ENCODE measurements at regions not wholly inside any gene's neighbourhood (a gene's known extent, or its start where the extent isn't known, plus 50 kb on each side); places are given as distances from the start of the nearest gene placed in this dataset.

- DNase-seq (ENCODE audit: low read depth) (no peak), FAIRE-seq (no peak)
- Histone ChIP-seq H3K27me3 (ENCODE audit: control insufficient read depth, insufficient read depth, low read length) (peaks cover 3% of the 10 kb centered on the region), H3K4me3 (ENCODE audit: low read depth, low read length) (no peak overlapping the region), H3K36me3 (ENCODE audit: control insufficient read depth, insufficient read depth, low read length) (no peaks in the 10 kb centered on the region)
- TF ChIP-seq CTCF (IDR thresholded peaks at IDR 0.05; ENCODE audit: insufficient read depth, low read length, severe bottlenecking) = no peak
Observed at GRCh38 chr18:62455222-62455621, 67.6 kb upstream of the ZCCHC2 start.

DNA sequence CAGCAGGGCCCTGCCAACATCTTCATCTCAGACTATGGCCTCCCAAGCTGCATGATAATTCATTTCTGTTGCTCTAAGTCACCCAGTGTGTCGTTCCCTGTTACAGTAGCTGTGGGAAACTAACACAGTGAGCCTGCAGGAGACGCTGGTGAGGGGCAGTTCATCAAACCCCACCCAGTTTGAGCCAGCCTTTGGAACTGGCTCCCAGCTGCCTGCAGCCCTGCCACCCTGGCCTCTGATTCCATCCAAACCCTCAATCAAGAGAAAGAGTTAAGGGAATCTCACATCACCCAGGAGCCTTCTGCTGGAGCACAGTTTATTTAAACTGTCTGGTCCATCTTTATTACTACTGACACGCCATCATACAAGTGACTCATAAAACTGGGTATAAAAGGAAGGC is 64.9 kb upstream of the ZCCHC2 start:
- no peak overlapping the region for H3K4me3 ChIP-seq (ENCODE audit: low read depth, low read length)
- no peak for FAIRE-seq
- DNase-seq (ENCODE audit: low read depth) = no peak
- TF ChIP-seq CTCF (IDR thresholded peaks at IDR 0.05; ENCODE audit: insufficient read depth, low read length, severe bottlenecking) = no peak
- peaks cover 3% of the 10 kb centered on the region for H3K27me3 ChIP-seq (ENCODE audit: control insufficient read depth, insufficient read depth, low read length)
- H3K36me3 ChIP-seq (ENCODE audit: control insufficient read depth, insufficient read depth, low read length) = no peaks in the 10 kb centered on the region

GRCh38 chr18:62458346-62458745 is 64.5 kb upstream of the ZCCHC2 start:
- Histone ChIP-seq H3K36me3 (ENCODE audit: control insufficient read depth, insufficient read depth, low read length) (no peaks in the 10 kb centered on the region), H3K4me3 (ENCODE audit: low read depth, low read length) (no peak overlapping the region), H3K27me3 (ENCODE audit: control insufficient read depth, insufficient read depth, low read length) (peaks cover 3% of the 10 kb centered on the region)
- FAIRE-seq (no peak), DNase-seq (ENCODE audit: low read depth) (no peak)
- no peak for TF ChIP-seq CTCF (IDR thresholded peaks at IDR 0.05; ENCODE audit: insufficient read depth, low read length, severe bottlenecking)

DNA sequence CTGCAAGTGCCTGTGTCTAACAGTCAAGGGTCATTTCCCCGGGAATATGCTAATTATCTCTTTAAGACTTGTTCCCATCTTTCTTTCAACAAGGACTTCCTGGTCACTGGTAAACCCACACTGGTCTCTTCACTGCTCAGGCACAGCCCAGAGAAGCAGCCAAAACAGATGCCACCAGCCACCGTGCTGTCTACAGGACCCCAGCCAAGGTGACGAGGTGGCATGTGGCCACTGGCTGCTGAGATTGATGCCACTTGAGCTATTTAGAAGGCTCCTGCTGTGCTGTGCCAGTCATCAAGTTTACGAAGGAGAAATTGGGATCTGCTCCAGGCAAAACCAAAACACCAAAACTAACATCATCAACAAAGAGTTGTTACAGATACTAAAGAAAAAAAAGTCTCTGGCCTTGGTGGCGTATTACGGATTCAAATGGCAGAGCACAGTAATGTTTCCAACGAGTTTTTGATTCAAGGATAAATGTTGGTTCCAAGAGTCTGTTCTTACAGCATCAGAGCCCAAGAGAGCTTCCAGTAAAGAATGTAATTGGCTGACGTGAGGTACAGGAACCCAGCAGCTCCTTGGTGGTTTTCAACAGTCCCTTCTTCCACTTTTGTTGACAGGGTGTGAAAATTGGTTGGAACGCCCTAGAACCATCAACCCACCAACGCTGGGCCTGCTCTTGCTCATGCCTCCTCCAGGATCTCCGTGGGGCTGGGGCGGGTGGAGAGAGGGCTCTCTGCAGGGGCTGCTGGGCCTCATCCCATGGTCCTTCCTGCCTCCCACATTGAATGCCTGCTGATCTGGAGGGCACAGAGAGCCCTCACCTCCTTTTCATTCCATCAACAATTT is 63.7 kb upstream of the ZCCHC2 start:
- TF ChIP-seq CTCF (IDR thresholded peaks at IDR 0.05; ENCODE audit: insufficient read depth, low read length, severe bottlenecking) = no peak
- FAIRE-seq = peak; percentile 40

DNA sequence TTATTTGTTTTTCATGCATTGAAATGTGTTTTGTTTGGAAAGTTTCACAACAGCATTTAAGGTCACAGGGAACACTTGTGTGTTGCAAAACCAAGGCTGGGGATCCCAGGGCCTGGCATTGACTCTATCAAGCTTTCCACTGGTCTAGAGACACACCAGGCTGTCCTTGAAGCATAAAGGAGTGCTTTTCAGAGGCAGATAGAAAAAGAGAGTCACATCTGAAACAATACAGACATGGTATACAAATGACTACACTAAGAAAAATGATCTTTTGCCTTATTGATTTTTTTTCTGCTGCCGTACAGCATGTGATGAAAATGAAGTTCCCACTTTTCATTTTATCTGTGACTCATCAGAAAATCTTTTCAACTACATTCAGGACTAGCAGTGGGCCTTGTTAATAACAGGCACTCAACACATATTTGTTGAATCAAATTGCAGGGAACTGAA is 61.9 kb upstream of the ZCCHC2 start:
- FAIRE-seq (no peak), DNase-seq (ENCODE audit: low read depth) (no peak)
- no peaks in the 10 kb centered on the region for H3K36me3 ChIP-seq (ENCODE audit: control insufficient read depth, insufficient read depth, low read length)
- H3K4me3 ChIP-seq (ENCODE audit: low read depth, low read length) = no peak overlapping the region
- no peak for TF ChIP-seq CTCF (IDR thresholded peaks at IDR 0.05; ENCODE audit: insufficient read depth, low read length, severe bottlenecking)
- no peaks in the 10 kb centered on the region for H3K27me3 ChIP-seq (ENCODE audit: control insufficient read depth, insufficient read depth, low read length)

More for the DNA sequence above, 63.7 kb upstream of the ZCCHC2 start:
- Histone ChIP-seq H3K27me3 (ENCODE audit: control insufficient read depth, insufficient read depth, low read length) (no peaks in the 10 kb centered on the region), H3K4me3 (ENCODE audit: low read depth, low read length) (no peak overlapping the region), H3K36me3 (ENCODE audit: control insufficient read depth, insufficient read depth, low read length) (no peaks in the 10 kb centered on the region)
- DNase-seq (ENCODE audit: low read depth) = no peak
